Suprapubic skin (tissue), 4 donors: ENCODE measurements at regions not wholly inside any gene's neighbourhood (a gene's known extent, or its start where the extent isn't known, plus 50 kb on each side); places are given as distances from the start of the nearest gene placed in this dataset.

Experiments
- DNase-seq, 2 donors: peaks; one replicate each; pipeline ENCODE4 v3.0.0-alpha.2; 2019; ENCODE audit warnings: low spot score in 2 of 2
- H3K27ac ChIP-seq: fragments of 200-600 bp; sonication (generic); one replicate; pipeline ENCODE4 v1.5.1; 2019
- H3K27me3 ChIP-seq: fragments of 200-600 bp; sonication (generic); one replicate; pipeline ENCODE4 v1.5.1; 2019
- H3K36me3 ChIP-seq: fragments of 200-600 bp; sonication (generic); one replicate; pipeline ENCODE4 v1.5.1; 2019
- H3K4me1 ChIP-seq: fragments of 200-600 bp; sonication (generic); one replicate; pipeline ENCODE4 v1.5.1; 2019
- H3K4me3 ChIP-seq: fragments of 200-600 bp; sonication (generic); one replicate; pipeline ENCODE4 v1.5.1; 2019; ENCODE audit warnings: mild to moderate bottlenecking
- H3K9me3 ChIP-seq: fragments of 200-600 bp; sonication (generic); one replicate; pipeline ENCODE4 v1.5.1; 2019
- CTCF ChIP-seq, 2 donors: fragments of 200-600 bp in 1 of 2; fragments of 450-650 bp in 1 of 2; sonication (generic) in 1 of 2; IDR thresholded peaks; one replicate each; pipeline ENCODE4 v1.5.1; 2016 to 2019; ENCODE audit warnings: antibody characterized with exemption in 2 of 2, mild to moderate bottlenecking in 1 of 2, moderate library complexity in 1 of 2
- EP300 ChIP-seq: sonication (generic); formaldehyde crosslinking; IDR thresholded peaks from one replicate; pipeline ENCODE4 v1.6.1; 2017; ENCODE audit warnings: antibody characterized with exemption
- POLR2A ChIP-seq, 2 donors: fragments of 450-650 bp; IDR thresholded peaks; one replicate each; pipeline ENCODE4 v1.6.1; 2017; ENCODE audit warnings: antibody characterized with exemption in 2 of 2, mild to moderate bottlenecking in 2 of 2, moderate library complexity in 2 of 2
- POLR2AphosphoS5 ChIP-seq, 3 donors: sonication (generic); formaldehyde crosslinking; IDR thresholded peaks; one replicate each; pipeline ENCODE4 v1.6.1; 2017; ENCODE audit warnings: antibody characterized with exemption in 3 of 3
- WGBS: methylation state at CpG from one replicate; pipeline ENCODE4 v1.1.5; 2018; 5-methylcytosine and 5-hydroxymethylcytosine counted together

- Histone ChIP-seq H3K9me3 (no peaks in the 10 kb centered on the region), H3K36me3 (no peaks in the 10 kb centered on the region), H3K27me3 (no peaks in the 10 kb centered on the region), H3K4me3 (no peak overlapping the region), H3K27ac (no peak overlapping the region), H3K4me1 (peaks cover 7% of the 10 kb centered on the region)
- TF ChIP-seq POLR2AphosphoS5 (IDR thresholded peaks at IDR 0.05) (no peak), CTCF (IDR thresholded peaks at IDR 0.05) (no peak), EP300 (no peak), POLR2A (IDR thresholded peaks at IDR 0.05) (no peak)
- no peak for DNase-seq
- WGBS, result 70% methylated on average over 3 of the region's 3 CpGs
These were observed 50.6 kb upstream of the MRPS6 start for GRCh38 chr21:34022627-34023335.

- H3K4me3 ChIP-seq, result no peak overlapping the region
- DNase-seq, result no peak
- H3K4me1 ChIP-seq, result peaks cover 7% of the 10 kb centered on the region
- no peaks in the 10 kb centered on the region for H3K9me3 ChIP-seq
- TF ChIP-seq CTCF (IDR thresholded peaks at IDR 0.05), result no peak
- TF ChIP-seq EP300, result no peak
- no peak for TF ChIP-seq POLR2A (IDR thresholded peaks at IDR 0.05)
- TF ChIP-seq POLR2AphosphoS5 (IDR thresholded peaks at IDR 0.05), result no peak
- no peak overlapping the region for H3K27ac ChIP-seq
- no peaks in the 10 kb centered on the region for H3K36me3 ChIP-seq
- WGBS, result 93% methylated on average over 2 of the region's 2 CpGs
- no peaks in the 10 kb centered on the region for H3K27me3 ChIP-seq
These were observed 51.7 kb upstream of the MRPS6 start for GRCh38 chr21:34021726-34022125.

DNA sequence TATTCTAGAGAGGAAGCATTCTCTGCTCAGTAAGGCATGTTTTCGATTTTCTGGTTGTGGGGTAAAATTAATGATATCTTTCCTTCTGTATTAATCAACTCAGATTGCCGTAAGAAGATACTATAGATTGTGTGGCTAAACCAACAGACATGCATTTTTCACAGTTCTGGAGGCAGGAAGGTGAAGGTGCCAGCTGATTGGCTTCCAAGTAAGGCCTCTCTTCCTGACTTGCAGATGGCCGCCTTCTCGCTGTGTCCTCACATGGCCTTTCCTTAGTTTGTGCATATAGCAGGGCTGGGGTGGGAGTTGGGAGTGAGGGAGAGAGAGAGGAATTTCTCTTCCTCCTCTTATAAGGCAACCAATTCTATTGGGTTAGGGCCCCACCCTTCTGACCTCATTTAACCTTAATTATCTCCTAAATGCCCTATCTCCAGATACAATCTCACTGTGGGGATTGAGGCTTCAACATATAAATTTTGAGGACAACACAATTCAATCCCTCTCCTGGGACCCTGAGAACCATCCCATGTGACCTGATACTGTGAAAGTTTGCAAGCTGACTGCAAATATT is 52.3 kb upstream of the MRPS6 start:
- TF ChIP-seq EP300, result no peak
- Histone ChIP-seq H3K9me3 (no peaks in the 10 kb centered on the region), H3K4me3 (no peak overlapping the region), H3K27me3 (no peaks in the 10 kb centered on the region), H3K4me1 (peaks cover 7% of the 10 kb centered on the region), H3K36me3 (no peaks in the 10 kb centered on the region), H3K27ac (no peak overlapping the region)
- 92% methylated on average over 4 of the region's 4 CpGs for WGBS
- no peak for DNase-seq

DNA sequence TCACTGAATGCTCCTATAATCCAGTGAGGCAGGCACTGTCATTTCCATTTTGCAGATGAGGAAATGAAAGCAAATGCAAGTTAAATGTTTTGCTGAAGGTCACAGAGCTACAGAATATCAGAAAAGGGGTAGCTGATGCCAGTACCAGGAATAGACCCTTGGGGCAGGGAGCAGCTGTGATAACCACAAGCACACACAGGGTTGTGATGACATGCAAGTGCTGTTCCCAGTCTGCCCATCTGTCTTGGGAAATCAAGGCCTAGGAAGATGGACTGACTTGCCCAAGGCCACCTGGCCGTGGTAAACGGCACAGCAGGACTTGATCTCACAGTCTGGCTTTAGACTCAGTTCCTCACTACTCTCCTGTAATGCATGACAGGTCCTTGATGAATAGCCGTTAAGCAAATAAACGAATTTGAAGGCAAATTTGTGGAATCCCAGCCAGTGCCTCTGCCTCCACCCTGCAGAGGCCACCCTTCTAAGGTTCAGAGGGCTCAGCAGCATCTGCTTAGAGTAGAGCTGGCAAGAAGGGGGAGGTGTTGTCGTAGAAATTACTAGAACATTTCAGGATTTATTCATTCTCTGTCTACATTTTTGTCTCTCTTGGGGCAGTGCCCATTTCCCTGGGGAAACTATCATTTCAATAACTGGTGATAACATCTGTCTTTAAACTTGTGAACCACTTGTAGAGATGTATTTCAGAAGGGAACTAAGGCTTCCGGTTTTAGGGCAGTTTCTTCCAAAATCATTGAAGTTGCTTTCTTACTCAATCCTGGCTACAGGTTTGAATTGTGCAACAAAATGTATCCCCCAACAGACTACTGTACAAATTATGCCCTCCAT is 53.2 kb upstream of the MRPS6 start:
- no peak for TF ChIP-seq POLR2AphosphoS5 (IDR thresholded peaks at IDR 0.05)
- TF ChIP-seq CTCF (IDR thresholded peaks at IDR 0.05), result no peak
- TF ChIP-seq EP300, result no peak
- no peak for TF ChIP-seq POLR2A (IDR thresholded peaks at IDR 0.05)
- Histone ChIP-seq H3K27me3 (no peaks in the 10 kb centered on the region), H3K36me3 (no peaks in the 10 kb centered on the region), H3K27ac (no peak overlapping the region), H3K4me1 (peaks cover 7% of the 10 kb centered on the region), H3K4me3 (no peak overlapping the region), H3K9me3 (no peaks in the 10 kb centered on the region)
- no peak for DNase-seq
- 43% methylated on average over 6 of the region's 6 CpGs for WGBS

- peaks cover 7% of the 10 kb centered on the region for H3K4me1 ChIP-seq
- no peaks in the 10 kb centered on the region for H3K27me3 ChIP-seq
- H3K4me3 ChIP-seq, result no peak overlapping the region
- TF ChIP-seq POLR2A (IDR thresholded peaks at IDR 0.05) (no peak), POLR2AphosphoS5 (IDR thresholded peaks at IDR 0.05) (no peak), CTCF (IDR thresholded peaks at IDR 0.05) (no peak), EP300 (no peak)
- no peak for DNase-seq
- no peak overlapping the region for H3K27ac ChIP-seq
- H3K36me3 ChIP-seq, result no peaks in the 10 kb centered on the region
- WGBS, result 84% methylated on average over 1 of the region's 1 CpG
- no peaks in the 10 kb centered on the region for H3K9me3 ChIP-seq
These were observed 54.0 kb upstream of the MRPS6 start for GRCh38 chr21:34019402-34019801.
